CD14-positive monocyte (primary cell): ENCODE measurements at regions not wholly inside any gene's neighbourhood (a gene's known extent, or its start where the extent isn't known, plus 50 kb on each side); places are given as distances from the start of the nearest gene placed in this dataset.

Experiments used
- DNase-seq, 3 donors: peaks; one replicate each; pipeline ENCODE4 v3.0.0-alpha.2; 2011 to 2022
- H2AFZ ChIP-seq: 2 replicates; pipeline ENCODE4 v1.6.0; 2012; ENCODE audit warnings: mild to moderate bottlenecking, low read depth, low read length, inconsistent platforms; ENCODE audit not compliant: insufficient read depth, poor library complexity, severe bottlenecking
- H3K27ac ChIP-seq, 2 donors: 1 replicate in 1 of 2; 2 replicates in 1 of 2; pipeline ENCODE4 v1.5.1; 2012 to 2013; ENCODE audit warnings: low read length in 2 of 2, control low read depth in 1 of 2, inconsistent platforms in 1 of 2, low read depth in 1 of 2, mild to moderate bottlenecking in 1 of 2
- H3K27me3 ChIP-seq, 2 donors: one replicate each; pipeline versions ENCODE4 v1.6.0 to v1.6.1; 2011 to 2013; ENCODE audit warnings: low read length in 2 of 2; ENCODE audit not compliant: control insufficient read depth in 2 of 2, insufficient read depth in 2 of 2
- H3K36me3 ChIP-seq, 2 donors: replicated peaks in 1 of 2; 1 replicate in 1 of 2; 2 replicates in 1 of 2; pipeline versions ENCODE4 v1.5.1 to v1.6.1; 2012 to 2013; ENCODE audit warnings: low read length in 2 of 2, control low read depth in 1 of 2, inconsistent platforms in 1 of 2, mild to moderate bottlenecking in 1 of 2; ENCODE audit not compliant: insufficient read depth in 2 of 2, control insufficient read depth in 1 of 2
- H3K4me1 ChIP-seq, 2 donors: 1 replicate in 1 of 2; 2 replicates in 1 of 2; pipeline versions ENCODE4 v1.5.1 to v1.6.1; 2012 to 2013; ENCODE audit warnings: low read length in 2 of 2, control low read depth in 1 of 2, inconsistent platforms in 1 of 2, mild to moderate bottlenecking in 1 of 2, moderate library complexity in 1 of 2; ENCODE audit not compliant: insufficient read depth in 2 of 2, control insufficient read depth in 1 of 2
- H3K4me2 ChIP-seq: replicated peaks from 2 replicates; pipeline ENCODE3; 2012; ENCODE audit warnings: low read length, moderate library complexity, mild to moderate bottlenecking; ENCODE audit not compliant: poor library complexity, severe bottlenecking; ENCODE audit errors: extremely low read depth
- H3K4me3 ChIP-seq, 3 experiments: fragments of 200-600 bp in 1 of 3; sonication (generic) in 1 of 3; replicated peaks in 1 of 3; 1 replicate in 2 of 3; 2 replicates in 1 of 3; pipeline ENCODE4 v1.5.1; 2011 to 2013; ENCODE audit warnings: low read length in 3 of 3, mild to moderate bottlenecking in 3 of 3, control low read depth in 2 of 3, low read depth in 2 of 3, inconsistent platforms in 1 of 3, moderate library complexity in 1 of 3
- H3K79me2 ChIP-seq: 2 replicates; pipeline ENCODE4 v1.6.0; 2012; ENCODE audit warnings: mild to moderate bottlenecking, control low read depth, inconsistent platforms, low read length, moderate library complexity; ENCODE audit not compliant: insufficient read depth
- H3K9ac ChIP-seq: 2 replicates; pipeline ENCODE4 v1.6.0; 2017; ENCODE audit warnings: low read length, mild to moderate bottlenecking; ENCODE audit not compliant: insufficient read depth, poor library complexity, severe bottlenecking
- H3K9me3 ChIP-seq, 2 donors: replicated peaks in 1 of 2; 1 replicate in 1 of 2; 2 replicates in 1 of 2; pipeline versions ENCODE4 v1.5.1 to v1.6.1; 2012 to 2013; ENCODE audit warnings: low read length in 2 of 2, control low read depth in 1 of 2; ENCODE audit not compliant: control insufficient read depth in 1 of 2, insufficient read depth in 1 of 2
- H4K20me1 ChIP-seq: 2 replicates; pipeline ENCODE4 v1.6.0; 2012; ENCODE audit warnings: mild to moderate bottlenecking, low read length, control low read depth, moderate library complexity; ENCODE audit not compliant: insufficient read depth
- H3K27ac Mint-ChIP-seq, 7 donors: one replicate each; pipeline ENCODE4 v1.8.0; 2020; ENCODE audit warnings: mild to moderate bottlenecking in 7 of 7, mixed read lengths in 7 of 7, moderate library complexity in 6 of 7, inconsistent platforms in 2 of 7
- H3K27me3 Mint-ChIP-seq, 3 donors: one replicate each; pipeline ENCODE4 v1.8.0; 2021 to 2022; ENCODE audit warnings: low read depth in 3 of 3, mild to moderate bottlenecking in 3 of 3, mixed read lengths in 3 of 3, moderate library complexity in 3 of 3, inconsistent platforms in 1 of 3
- H3K36me3 Mint-ChIP-seq, 2 donors: one replicate each; pipeline ENCODE4 v1.8.0; 2020; ENCODE audit warnings: mixed read lengths in 2 of 2, inconsistent platforms in 1 of 2, mild to moderate bottlenecking in 1 of 2
- H3K4me1 Mint-ChIP-seq: one replicate; pipeline ENCODE4 v1.8.0; 2020; ENCODE audit warnings: mild to moderate bottlenecking, mixed read lengths
- H3K4me3 Mint-ChIP-seq, 2 donors: one replicate each; pipeline ENCODE4 v1.8.0; 2020; ENCODE audit warnings: mild to moderate bottlenecking in 2 of 2, mixed read lengths in 2 of 2, moderate library complexity in 1 of 2
- H3K9me3 Mint-ChIP-seq, 7 donors: one replicate each; pipeline ENCODE4 v1.8.0; 2020 to 2022; ENCODE audit warnings: mixed read lengths in 7 of 7, mild to moderate bottlenecking in 6 of 7, moderate library complexity in 6 of 7, inconsistent platforms in 2 of 7
- WGBS: methylation state at CpG from one replicate; pipeline ENCODE4 v1.1.5; 2013; ENCODE audit warnings: missing lambda C conversion rate; ENCODE audit not compliant: insufficient coverage; 5-methylcytosine and 5-hydroxymethylcytosine counted together
- intact Hi-C, 2 donors: fragments of 100-400 bp; cut with micrococcal nuclease; formaldehyde crosslinking; loops; one replicate each; pipeline versions ENCODE4 v1.15.0 to v1.15.1; 2023
- TF ChIP-seq, protein P1 (sequence below): fragments of 200-600 bp; IDR thresholded peaks from one replicate; pipeline ENCODE4 v1.8.0; 2022; ENCODE audit warnings: antibody characterized with exemption, mild to moderate bottlenecking

DNA sequence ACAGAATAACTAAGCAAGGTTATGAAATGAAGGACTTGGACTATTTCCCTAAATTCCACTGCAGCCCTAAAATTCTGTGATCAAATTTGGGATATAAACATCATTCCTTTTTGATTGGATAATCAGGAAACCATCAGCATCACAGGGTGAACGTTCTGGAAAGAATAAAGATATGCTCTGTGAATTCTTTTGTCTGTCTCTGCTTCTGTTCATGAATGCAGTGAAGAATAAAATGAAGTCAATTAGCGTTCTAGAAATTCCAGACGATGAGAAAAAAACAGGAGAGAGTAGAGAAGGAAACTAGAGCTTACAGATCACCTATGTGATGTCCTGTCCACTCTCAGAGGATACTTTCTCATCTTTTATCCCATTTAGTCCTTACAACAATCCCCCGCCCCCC, 295.1 kb upstream of the SOX9 start:
- H4K20me1 ChIP-seq = no peaks in the 10 kb centered on the region
- no peak overlapping the region for H3K4me3 Mint-ChIP-seq
- H2AFZ ChIP-seq = no peak overlapping the region
- H3K4me3 ChIP-seq = no peak overlapping the region
- WGBS = 80% methylated on average over 2 of the region's 4 CpGs
- no peak for DNase-seq
- no peaks in the 10 kb centered on the region for H3K79me2 ChIP-seq
- no peaks in the 10 kb centered on the region for H3K27me3 ChIP-seq
- H3K9me3 ChIP-seq = no peaks in the 10 kb centered on the region
- H3K4me2 ChIP-seq = no peak overlapping the region
- peaks cover 0 to 3% (median under 1%) of the 10 kb centered on the region in 3 donors for H3K27me3 Mint-ChIP-seq
- no peaks in the 10 kb centered on the region for H3K4me1 ChIP-seq
- intact Hi-C loops = no loop called here
- H3K4me1 Mint-ChIP-seq = no peaks in the 10 kb centered on the region
- H3K9me3 Mint-ChIP-seq = peaks cover 0 to 8% (median under 1%) of the 10 kb centered on the region in 7 donors
- no peaks in the 10 kb centered on the region for H3K36me3 ChIP-seq
- H3K27ac Mint-ChIP-seq = no peak overlapping the region
- H3K9ac ChIP-seq = no peak overlapping the region
- no peaks in the 10 kb centered on the region for H3K36me3 Mint-ChIP-seq
- TF ChIP-seq, protein P1, sequence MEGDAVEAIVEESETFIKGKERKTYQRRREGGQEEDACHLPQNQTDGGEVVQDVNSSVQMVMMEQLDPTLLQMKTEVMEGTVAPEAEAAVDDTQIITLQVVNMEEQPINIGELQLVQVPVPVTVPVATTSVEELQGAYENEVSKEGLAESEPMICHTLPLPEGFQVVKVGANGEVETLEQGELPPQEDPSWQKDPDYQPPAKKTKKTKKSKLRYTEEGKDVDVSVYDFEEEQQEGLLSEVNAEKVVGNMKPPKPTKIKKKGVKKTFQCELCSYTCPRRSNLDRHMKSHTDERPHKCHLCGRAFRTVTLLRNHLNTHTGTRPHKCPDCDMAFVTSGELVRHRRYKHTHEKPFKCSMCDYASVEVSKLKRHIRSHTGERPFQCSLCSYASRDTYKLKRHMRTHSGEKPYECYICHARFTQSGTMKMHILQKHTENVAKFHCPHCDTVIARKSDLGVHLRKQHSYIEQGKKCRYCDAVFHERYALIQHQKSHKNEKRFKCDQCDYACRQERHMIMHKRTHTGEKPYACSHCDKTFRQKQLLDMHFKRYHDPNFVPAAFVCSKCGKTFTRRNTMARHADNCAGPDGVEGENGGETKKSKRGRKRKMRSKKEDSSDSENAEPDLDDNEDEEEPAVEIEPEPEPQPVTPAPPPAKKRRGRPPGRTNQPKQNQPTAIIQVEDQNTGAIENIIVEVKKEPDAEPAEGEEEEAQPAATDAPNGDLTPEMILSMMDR = no peak
- no peak overlapping the region for H3K27ac ChIP-seq

DNA sequence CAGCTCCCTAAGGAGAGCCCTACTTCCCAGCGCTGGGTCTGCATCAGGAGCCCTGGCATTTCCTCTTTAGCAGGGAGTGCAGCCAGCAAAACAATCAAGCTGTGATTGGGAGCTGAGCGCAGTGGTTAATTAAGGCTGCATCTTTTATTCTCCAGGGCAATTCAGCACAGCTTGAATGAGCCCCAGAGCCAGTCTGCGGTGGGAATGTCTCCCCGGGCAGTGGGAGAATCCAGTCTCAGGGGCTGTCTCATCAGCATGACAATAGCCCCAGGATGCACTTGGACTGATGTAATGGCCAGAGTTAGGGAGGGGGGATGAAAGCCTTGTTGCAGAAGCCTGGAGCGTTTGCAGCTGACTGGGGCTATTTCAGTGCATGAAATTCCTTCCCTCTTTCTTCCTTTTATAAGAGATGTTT, 292.6 kb upstream of the SOX9 start:
- H3K27ac Mint-ChIP-seq = peak overlapping the region in 1 of 7 donors; percentile 71
- TF ChIP-seq, protein P1 = no peak
- no peak overlapping the region for H3K4me3 ChIP-seq
- H3K9me3 ChIP-seq = no peaks in the 10 kb centered on the region
- H3K36me3 ChIP-seq = no peaks in the 10 kb centered on the region
- no peaks in the 10 kb centered on the region for H3K79me2 ChIP-seq
- H3K4me1 Mint-ChIP-seq = no peaks in the 10 kb centered on the region
- no peak for DNase-seq
- WGBS = 10% methylated on average over 4 of the region's 5 CpGs
- no peaks in the 10 kb centered on the region for H3K4me1 ChIP-seq
- H3K27me3 Mint-ChIP-seq = peaks cover 0 to 5% (median 5%) of the 10 kb centered on the region in 3 donors
- H3K9ac ChIP-seq = no peak overlapping the region
- H3K4me3 Mint-ChIP-seq = peak overlapping the region in 1 of 2 donors; percentile 49
- no peak overlapping the region for H3K4me2 ChIP-seq
- H2AFZ ChIP-seq = no peak overlapping the region
- intact Hi-C loops = no loop called here
- no peaks in the 10 kb centered on the region for H3K36me3 Mint-ChIP-seq
- no peaks in the 10 kb centered on the region for H4K20me1 ChIP-seq
- peaks cover 0 to 12% (median 0%) of the 10 kb centered on the region in 7 donors for H3K9me3 Mint-ChIP-seq
- H3K27ac ChIP-seq = no peak overlapping the region
- no peaks in the 10 kb centered on the region for H3K27me3 ChIP-seq
